WTC11 (cell line): ENCODE measurements at regions not wholly inside any gene's neighbourhood (a gene's known extent, or its start where the extent isn't known, plus 50 kb on each side); places are given as distances from the start of the nearest gene placed in this dataset.

Experiments used
- ATAC-seq: fragments of 200-7000 bp; cut with Tn5 transposase; 2 replicates; pipeline ENCODE4 v1.10.0; 2021; ENCODE audit warnings: mild to moderate bottlenecking, moderate library complexity
- CTCF ChIA-PET: fragments of 300-600 bp; sonication (Branson Sonifier 250); formaldehyde crosslinking; loops from one replicate; lab custom pipeline; 2021; ENCODE audit warnings: antibody characterized with exemption; lab: Charles Lee
- POLR2A ChIA-PET: fragments of 350-600 bp; sonication (Branson Sonifier 250); formaldehyde crosslinking; loops from one replicate; lab custom pipeline; 2021; ENCODE audit warnings: antibody characterized with exemption; lab: Charles Lee
- DNase-seq: peaks from one replicate; pipeline ENCODE4 v3.0.0; 2021; ENCODE audit warnings: low spot score
- H3K27ac Mint-ChIP-seq: 2 replicates; pipeline ENCODE4 v1.8.0; 2021; ENCODE audit warnings: mixed read lengths
- H3K27me3 Mint-ChIP-seq: 2 replicates; pipeline ENCODE4 v1.8.0; 2021; ENCODE audit warnings: low read depth, mild to moderate bottlenecking, moderate library complexity, mixed read lengths
- H3K36me3 Mint-ChIP-seq: 2 replicates; pipeline ENCODE4 v1.8.0; 2021; ENCODE audit warnings: mixed read lengths
- H3K4me1 Mint-ChIP-seq: 2 replicates; pipeline ENCODE4 v1.8.0; 2022; ENCODE audit warnings: mixed read lengths
- H3K4me3 Mint-ChIP-seq: 2 replicates; pipeline ENCODE4 v1.8.0; 2021; ENCODE audit warnings: mild to moderate bottlenecking, moderate library complexity, mixed read lengths
- H3K9me3 Mint-ChIP-seq: 2 replicates; pipeline ENCODE4 v1.8.0; 2021; ENCODE audit warnings: mixed read lengths
- AFF4 ChIP-seq: sonication (generic); formaldehyde crosslinking; IDR thresholded peaks from 2 replicates; pipeline ENCODE4 v1.8.1; 2023; ENCODE audit warnings: mild to moderate bottlenecking, missing genetic modification reagents, borderline replicate concordance
- ARID4B ChIP-seq: sonication (generic); formaldehyde crosslinking; IDR thresholded peaks from 2 replicates; pipeline ENCODE4 v1.8.0; 2023; ENCODE audit warnings: missing genetic modification reagents, mild to moderate bottlenecking, borderline replicate concordance
- CBFB ChIP-seq: sonication (generic); formaldehyde crosslinking; IDR thresholded peaks from 2 replicates; pipeline ENCODE4 v1.8.1; 2022; ENCODE audit warnings: mild to moderate bottlenecking, low read depth, missing genetic modification reagents
- CREB1 ChIP-seq: sonication (generic); formaldehyde crosslinking; IDR thresholded peaks from 2 replicates; pipeline ENCODE4 v1.8.0; 2023; ENCODE audit warnings: mild to moderate bottlenecking, missing genetic modification reagents
- ELF4 ChIP-seq: sonication (generic); formaldehyde crosslinking; IDR thresholded peaks from 2 replicates; pipeline ENCODE4 v1.8.1; 2022; ENCODE audit warnings: low read depth, mild to moderate bottlenecking, moderate library complexity, missing genetic modification reagents
- EMX1 ChIP-seq: fragments of 250-450 bp; sonication (Bioruptor Pico); IDR thresholded peaks from 2 replicates; pipeline ENCODE4 v1.8.0; 2021; ENCODE audit warnings: mild to moderate bottlenecking
- GRHL2 ChIP-seq: fragments of 250-450 bp; sonication (Bioruptor Pico); IDR thresholded peaks from 2 replicates; pipeline ENCODE4 v1.8.0; 2022; ENCODE audit warnings: mild to moderate bottlenecking, moderate library complexity; ENCODE audit not compliant: insufficient replicate concordance, severe bottlenecking
- IRF1 ChIP-seq: sonication (generic); formaldehyde crosslinking; IDR thresholded peaks from 2 replicates; pipeline ENCODE4 v1.8.0; 2023; ENCODE audit warnings: missing genetic modification reagents
- KAT7 ChIP-seq: sonication (generic); formaldehyde crosslinking; IDR thresholded peaks from 2 replicates; pipeline ENCODE4 v1.8.1; 2023; ENCODE audit warnings: missing genetic modification reagents, mild to moderate bottlenecking, borderline replicate concordance
- MAX ChIP-seq: sonication (generic); formaldehyde crosslinking; IDR thresholded peaks from 2 replicates; pipeline ENCODE4 v1.8.0; 2022; ENCODE audit warnings: mild to moderate bottlenecking, missing genetic modification reagents
- MLX ChIP-seq: sonication (generic); formaldehyde crosslinking; IDR thresholded peaks from 2 replicates; pipeline ENCODE4 v1.8.1; 2023; ENCODE audit warnings: mild to moderate bottlenecking, missing genetic modification reagents, moderate library complexity
- MYBL2 ChIP-seq: sonication (generic); formaldehyde crosslinking; IDR thresholded peaks from 2 replicates; pipeline ENCODE4 v1.8.1; 2023; ENCODE audit warnings: mild to moderate bottlenecking, moderate library complexity, missing genetic modification reagents
- USF1 ChIP-seq: sonication (generic); formaldehyde crosslinking; IDR thresholded peaks from 2 replicates; pipeline ENCODE4 v1.8.0; 2022; ENCODE audit warnings: mild to moderate bottlenecking, missing genetic modification reagents
- USF2 ChIP-seq: sonication (generic); formaldehyde crosslinking; IDR thresholded peaks from 2 replicates; pipeline ENCODE4 v1.8.1; 2023; ENCODE audit warnings: mild to moderate bottlenecking, missing genetic modification reagents, moderate library complexity
- ZBTB43 ChIP-seq: sonication (generic); formaldehyde crosslinking; IDR thresholded peaks from 2 replicates; pipeline ENCODE4 v1.8.1; 2023; ENCODE audit warnings: mild to moderate bottlenecking, missing genetic modification reagents
- ZMAT4 ChIP-seq: fragments of 250-450 bp; sonication (Bioruptor Pico); IDR thresholded peaks from 2 replicates; pipeline ENCODE4 v1.9.0; 2021; ENCODE audit warnings: mild to moderate bottlenecking
- ZNF138 ChIP-seq: sonication (generic); formaldehyde crosslinking; conservative IDR thresholded peaks from 2 replicates; pipeline ENCODE4 v1.8.1; 2022; ENCODE audit warnings: mild to moderate bottlenecking, moderate library complexity, missing genetic modification reagents
- ZNF281 ChIP-seq: sonication (generic); formaldehyde crosslinking; IDR thresholded peaks from 2 replicates; pipeline ENCODE4 v1.8.0; 2023; ENCODE audit warnings: mild to moderate bottlenecking, missing genetic modification reagents

- no peak for TF ChIP-seq AFF4 (CRISPR knock-in tag)
- TF ChIP-seq, all 79 proteins: peak for 0
These were observed 118.5 kb downstream of the GLRX3 start (continued) for GRCh38 chr10:130254662-130255061.

GRCh38 chr10:130255777-130256176, 119.6 kb downstream of the GLRX3 start:
- H3K36me3 Mint-ChIP-seq, result peaks cover 72% of the 10 kb centered on the region
- no peak for ATAC-seq
- H3K4me3 Mint-ChIP-seq, result no peak overlapping the region
- ChIA-PET CTCF (no interaction called here), POLR2A (no interaction called here)
- DNase-seq, result no peak
- H3K27ac Mint-ChIP-seq, result no peak overlapping the region
- no peaks in the 10 kb centered on the region for H3K4me1 Mint-ChIP-seq
- H3K27me3 Mint-ChIP-seq, result peaks cover 10% of the 10 kb centered on the region
- peaks cover 92% of the 10 kb centered on the region for H3K9me3 Mint-ChIP-seq
- no peak for TF ChIP-seq ZNF138 (CRISPR knock-in tag)
- TF ChIP-seq ELF4 (CRISPR knock-in tag), result no peak
- TF ChIP-seq ZNF281 (CRISPR knock-in tag), result no peak
- no peak for TF ChIP-seq GRHL2
- no peak for TF ChIP-seq ZMAT4 (CRISPR knock-in tag)
- no peak for TF ChIP-seq MAX
- TF ChIP-seq KAT7 (CRISPR knock-in tag), result no peak
- no peak for TF ChIP-seq MYBL2
- TF ChIP-seq CREB1 (CRISPR knock-in tag), result no peak
- no peak for TF ChIP-seq MLX (CRISPR knock-in tag)
- TF ChIP-seq IRF1 (CRISPR knock-in tag), result no peak
- no peak for TF ChIP-seq ARID4B (CRISPR knock-in tag)
- TF ChIP-seq EMX1, result no peak
- no peak for TF ChIP-seq USF2 (CRISPR knock-in tag)
- no peak for TF ChIP-seq USF1 (CRISPR knock-in tag)
- no peak for TF ChIP-seq CBFB
- no peak for TF ChIP-seq ZBTB43 (CRISPR knock-in tag)
